Breast epithelium (tissue), 3 donors: ENCODE measurements at regions not wholly inside any gene's neighbourhood (a gene's known extent, or its start where the extent isn't known, plus 50 kb on each side); places are given as distances from the start of the nearest gene placed in this dataset.

Experiments used
- CTCF ChIP-seq, 3 donors: fragments of 450-650 bp; IDR thresholded peaks; one replicate each; pipeline ENCODE4 v1.5.1; 2016 to 2017; ENCODE audit warnings: antibody characterized with exemption in 3 of 3, mild to moderate bottlenecking in 3 of 3, moderate library complexity in 3 of 3
- POLR2A ChIP-seq: fragments of 450-650 bp; IDR thresholded peaks from one replicate; pipeline ENCODE4 v1.6.1; 2016; ENCODE audit warnings: antibody characterized with exemption, mild to moderate bottlenecking, moderate library complexity
- POLR2AphosphoS5 ChIP-seq, 3 donors: sonication (generic); formaldehyde crosslinking; IDR thresholded peaks; one replicate each; pipeline ENCODE4 v1.6.1; 2017; ENCODE audit warnings: antibody characterized with exemption in 3 of 3

- no peak for TF ChIP-seq CTCF (IDR thresholded peaks at IDR 0.05)
- TF ChIP-seq POLR2A: no peak
- no peak for TF ChIP-seq POLR2AphosphoS5 (IDR thresholded peaks at IDR 0.05)
Observed at GRCh38 chr1:87575528-87575927, 246.8 kb downstream of the LMO4 start.
